ENCODE measurements at regions not wholly inside any gene's neighbourhood (a gene's known extent, or its start where the extent isn't known, plus 50 kb on each side); places are given as distances from the start of the nearest gene placed in this dataset.

- TF ChIP-seq CTCF (IDR thresholded peaks at IDR 0.05; ENCODE audit: insufficient read depth, low read length): no peak
- no peak for TF ChIP-seq POLR2AphosphoS5 (IDR thresholded peaks at IDR 0.05; ENCODE audit: low read depth)
- TF ChIP-seq REST (IDR thresholded peaks at IDR 0.05; ENCODE audit: insufficient replicate concordance, low read depth): no peak
- no peak for TF ChIP-seq GABPA (IDR thresholded peaks at IDR 0.05; ENCODE audit: low read depth)
- no peak for TF ChIP-seq SPI1 (IDR thresholded peaks at IDR 0.05; ENCODE audit: borderline replicate concordance, low read depth)
Measured at GRCh38 chr15:93384886-93385285, 295.9 kb upstream of the RGMA start.

All from HL-60 (cell line).